ENCODE measurements at regions not wholly inside any gene's neighbourhood (a gene's known extent, or its start where the extent isn't known, plus 50 kb on each side); places are given as distances from the start of the nearest gene placed in this dataset.

DNA sequence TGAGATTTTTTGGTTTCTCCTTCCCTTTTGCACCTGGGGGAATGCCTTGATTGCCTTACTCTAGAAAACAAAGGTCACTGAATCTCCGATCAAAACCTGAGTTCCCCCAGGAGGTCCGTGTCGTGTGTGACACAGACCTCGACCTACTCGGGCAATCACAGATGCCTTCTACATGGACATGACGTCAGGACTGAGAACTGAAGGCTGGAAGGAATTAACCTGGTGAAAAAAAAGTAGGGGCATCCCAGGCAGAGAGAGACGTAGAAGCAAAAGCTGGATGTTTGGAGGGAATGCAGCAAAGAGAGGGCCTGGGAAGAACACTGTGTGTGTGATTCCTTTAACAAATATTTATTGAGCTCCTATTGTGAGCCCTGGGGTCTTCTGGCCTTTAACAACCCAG is 178.0 kb downstream of the PRDM2 start:
- DNase-seq = no peak

DNA sequence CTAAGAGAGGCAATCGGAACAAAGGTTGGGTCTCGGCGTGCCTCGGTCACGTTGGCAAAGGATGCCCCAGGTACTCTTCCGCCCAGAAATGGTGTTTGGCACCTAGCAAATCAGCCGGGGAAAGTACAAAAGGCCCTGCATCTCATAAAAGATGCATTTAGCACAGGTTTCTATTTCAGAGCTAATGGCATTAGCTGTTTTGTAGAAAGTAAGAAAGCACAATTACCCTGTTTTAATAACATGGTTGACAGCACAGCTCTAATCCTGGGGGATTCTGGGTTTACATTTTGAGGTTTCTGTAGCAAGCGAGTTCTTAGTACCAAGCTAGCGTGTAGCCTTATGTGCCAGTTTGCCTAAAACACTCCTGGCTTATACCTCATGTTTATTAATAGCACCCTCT is 178.5 kb downstream of the PRDM2 start:
- no peak for DNase-seq

GRCh38 chr1:13881385-13882088 is 181.5 kb downstream of the PRDM2 start:
- no peak for DNase-seq

GRCh38 chr1:13888351-13888986 is 188.5 kb downstream of the PRDM2 start:
- no peak for DNase-seq

- no peak for DNase-seq
Observed at GRCh38 chr1:13889495-13889894, 189.5 kb downstream of the PRDM2 start.

- DNase-seq = no peak
Observed at GRCh38 chr1:13890766-13891165, 190.8 kb downstream of the PRDM2 start.

- DNase-seq = no peak
Observed at GRCh38 chr1:13892198-13892597, 192.2 kb downstream of the PRDM2 start.

DNA sequence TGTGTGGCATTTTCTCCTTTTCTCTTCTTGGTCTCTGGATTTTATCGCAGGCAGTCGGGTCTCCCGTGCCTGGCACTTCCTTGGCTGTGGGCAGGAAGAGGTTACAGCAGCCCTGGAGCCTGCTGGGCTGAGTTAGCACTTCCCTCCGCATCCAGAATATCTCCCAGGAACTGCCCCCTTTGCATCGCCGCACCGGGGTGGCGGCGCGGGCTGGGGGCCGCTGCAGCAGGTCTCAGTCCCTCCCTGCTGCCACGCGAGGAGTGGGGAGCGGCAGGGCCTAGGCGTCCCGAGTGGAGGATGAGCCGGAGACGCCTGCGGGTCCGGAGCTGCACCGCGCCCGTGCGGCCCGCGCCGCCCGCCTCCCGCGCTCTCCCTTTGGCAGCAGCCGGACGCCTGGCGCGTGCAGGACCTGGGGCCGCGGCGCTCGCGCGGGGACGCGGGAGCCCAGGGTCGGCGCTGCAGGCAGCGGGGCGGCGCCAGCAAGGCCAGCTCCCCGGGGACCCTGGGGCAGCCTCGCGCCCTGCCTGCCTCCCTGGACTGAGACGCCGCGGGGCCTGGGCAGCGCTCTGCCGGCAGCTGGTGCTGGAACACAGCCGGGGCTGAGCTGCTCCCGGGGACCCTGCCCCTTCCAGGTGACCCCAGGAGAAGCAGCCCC is 192.8 kb downstream of the PRDM2 start:
- no peak for DNase-seq

DNA sequence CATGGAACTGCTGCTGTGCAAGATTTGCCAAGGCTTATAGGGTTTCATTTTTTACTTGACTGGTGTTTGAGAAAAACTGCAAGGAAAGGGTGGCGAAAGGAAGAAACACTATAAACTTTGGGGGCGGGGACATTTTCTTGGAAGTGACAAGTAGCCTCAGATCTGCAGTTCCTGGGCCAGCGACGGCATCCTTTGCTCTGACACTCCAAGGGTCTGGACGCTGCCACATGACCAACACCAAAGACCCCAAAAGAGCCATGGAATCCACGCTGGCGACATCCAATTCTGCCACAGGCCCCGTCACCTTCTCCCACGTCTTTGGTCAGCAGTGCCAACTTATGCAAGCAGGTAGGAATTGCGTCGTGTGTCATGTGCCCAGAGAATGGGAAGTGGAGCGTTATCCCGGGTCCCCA is 193.4 kb downstream of the PRDM2 start:
- DNase-seq = no peak

DNA sequence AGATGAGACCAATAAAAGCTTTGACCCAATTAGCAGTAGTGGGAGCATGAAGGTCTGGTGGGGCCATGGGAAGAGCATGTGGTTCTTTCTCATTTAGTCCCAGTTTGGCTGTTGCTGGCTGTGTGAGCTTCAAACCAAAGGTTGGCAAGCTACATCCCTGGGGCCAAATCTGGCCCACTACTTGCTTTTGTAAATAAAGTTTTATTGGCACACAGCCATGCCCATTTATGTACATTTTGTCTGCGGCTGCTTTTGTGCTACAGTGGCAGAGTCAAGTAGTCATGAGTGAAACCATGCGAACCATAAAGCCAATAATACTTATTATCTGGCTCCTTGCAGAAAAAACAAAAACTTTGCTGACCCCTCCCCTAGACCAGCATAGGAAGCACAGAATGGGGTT is 196.9 kb downstream of the PRDM2 start:
- DNase-seq = no peak

DNA sequence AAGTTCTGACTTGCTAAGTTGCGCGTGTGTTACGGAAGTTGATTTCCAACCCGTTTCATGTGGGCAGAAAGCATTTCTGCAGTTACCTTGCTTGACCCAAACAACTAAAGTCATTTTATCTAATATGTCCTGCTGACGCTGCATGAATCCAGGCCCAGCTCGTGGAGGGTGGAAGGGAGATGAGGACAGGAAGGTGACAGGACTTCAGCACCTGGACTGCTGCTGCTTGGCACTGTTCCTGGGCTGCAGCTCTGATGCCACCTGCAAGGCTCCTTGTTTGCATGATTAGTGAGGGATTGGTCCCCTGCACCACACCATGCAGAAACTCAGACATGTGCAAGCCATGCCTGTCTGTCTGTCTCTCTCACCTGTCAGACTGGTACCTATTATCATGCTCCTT is 198.4 kb downstream of the PRDM2 start:
- no peak for DNase-seq

- DNase-seq = no peak
Observed at GRCh38 chr1:13899856-13900255, 199.9 kb downstream of the PRDM2 start.

- DNase-seq = no peak
Observed at GRCh38 chr1:13900583-13900982, 200.6 kb downstream of the PRDM2 start.

GRCh38 chr1:13901039-13901438 is 201.1 kb downstream of the PRDM2 start:
- DNase-seq = no peak

DNA sequence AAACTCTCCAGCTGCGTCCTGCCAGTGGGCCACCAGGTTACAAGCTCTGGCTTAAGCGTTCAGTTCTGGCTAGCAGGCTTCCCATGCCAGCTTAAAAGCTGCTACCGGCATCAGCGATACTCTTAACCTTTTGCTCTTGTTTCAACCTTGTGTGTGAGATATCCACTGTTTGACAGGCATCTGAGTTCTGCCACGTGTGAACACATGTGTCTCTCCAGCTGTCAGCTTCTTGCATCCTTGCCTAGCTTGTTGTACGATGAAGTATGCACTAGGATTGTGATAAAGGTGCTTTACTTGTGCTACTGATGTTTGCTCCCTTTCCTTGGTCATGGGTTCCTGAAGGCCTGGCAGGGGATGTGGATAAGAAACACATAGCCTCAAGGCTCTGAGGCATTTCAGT is 201.6 kb downstream of the PRDM2 start:
- no peak for DNase-seq

DNA sequence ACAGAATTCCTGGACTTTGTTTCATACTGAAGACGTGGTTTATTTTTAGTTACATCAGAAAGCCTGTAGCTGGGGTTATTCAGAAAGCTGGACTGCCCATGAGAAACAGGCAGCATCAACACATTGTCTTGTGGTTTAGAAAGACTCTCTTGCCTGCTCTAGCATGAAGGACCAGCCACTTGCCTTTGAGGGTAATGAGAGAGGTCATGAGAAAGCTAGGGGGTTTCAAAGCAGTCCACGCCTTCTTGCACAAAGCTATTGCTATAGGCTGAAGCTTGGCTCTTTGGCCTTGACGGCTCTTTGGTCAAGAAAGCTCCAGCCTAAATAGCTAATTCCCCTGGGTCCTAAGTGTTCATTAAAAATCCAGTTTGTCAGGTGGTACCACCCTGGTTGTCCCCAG is 208.1 kb downstream of the PRDM2 start:
- no peak for DNase-seq

- no peak for DNase-seq
Observed at GRCh38 chr1:13911697-13912619, 212.0 kb downstream of the PRDM2 start.

DNA sequence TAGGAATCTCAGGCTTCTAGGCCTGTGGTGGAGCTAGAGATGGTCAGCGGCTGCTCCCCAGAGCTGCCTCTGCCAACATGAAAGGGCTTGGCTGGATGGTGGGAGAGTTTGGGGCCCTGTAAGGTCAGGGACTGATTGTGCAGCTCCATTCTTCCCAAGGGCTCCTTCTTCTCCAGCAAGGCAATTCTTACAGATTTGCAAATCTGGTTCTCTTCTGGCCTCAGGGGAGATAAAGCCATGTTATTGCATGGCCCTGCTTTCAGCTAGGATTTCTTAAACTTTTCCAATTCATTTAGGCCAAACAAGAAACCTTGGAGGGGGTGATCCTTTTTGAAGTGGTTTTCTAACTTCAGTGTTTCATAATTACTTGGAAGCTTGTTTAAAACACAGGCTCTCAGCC is 213.4 kb downstream of the PRDM2 start:
- no peak for DNase-seq

DNA sequence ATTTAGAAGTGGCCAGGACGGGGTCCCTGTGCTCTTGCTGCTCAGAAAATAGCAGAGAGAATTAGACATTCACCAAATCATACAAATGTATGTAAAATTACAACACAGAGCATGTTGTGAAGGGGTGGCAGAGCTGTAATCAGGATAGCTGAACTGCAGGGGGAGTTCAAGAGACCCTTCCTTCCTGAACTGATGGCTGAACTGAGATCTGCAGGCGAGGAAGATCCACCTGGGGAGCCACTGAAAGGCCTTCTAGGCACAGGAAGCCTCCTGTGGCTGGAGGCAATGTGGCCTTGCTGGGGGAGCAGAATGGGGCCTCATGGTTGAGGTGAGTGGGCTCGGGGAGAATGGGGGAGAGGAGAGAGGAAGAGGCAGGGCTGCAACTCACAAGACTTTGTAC is 216.5 kb downstream of the PRDM2 start:
- no peak for DNase-seq

- DNase-seq = no peak
Observed at GRCh38 chr1:13917607-13918006, 217.6 kb downstream of the PRDM2 start.

GRCh38 chr1:13918862-13919261 is 218.9 kb downstream of the PRDM2 start:
- DNase-seq = no peak

GRCh38 chr1:13921190-13921589 is 221.2 kb downstream of the PRDM2 start:
- no peak for DNase-seq

DNA sequence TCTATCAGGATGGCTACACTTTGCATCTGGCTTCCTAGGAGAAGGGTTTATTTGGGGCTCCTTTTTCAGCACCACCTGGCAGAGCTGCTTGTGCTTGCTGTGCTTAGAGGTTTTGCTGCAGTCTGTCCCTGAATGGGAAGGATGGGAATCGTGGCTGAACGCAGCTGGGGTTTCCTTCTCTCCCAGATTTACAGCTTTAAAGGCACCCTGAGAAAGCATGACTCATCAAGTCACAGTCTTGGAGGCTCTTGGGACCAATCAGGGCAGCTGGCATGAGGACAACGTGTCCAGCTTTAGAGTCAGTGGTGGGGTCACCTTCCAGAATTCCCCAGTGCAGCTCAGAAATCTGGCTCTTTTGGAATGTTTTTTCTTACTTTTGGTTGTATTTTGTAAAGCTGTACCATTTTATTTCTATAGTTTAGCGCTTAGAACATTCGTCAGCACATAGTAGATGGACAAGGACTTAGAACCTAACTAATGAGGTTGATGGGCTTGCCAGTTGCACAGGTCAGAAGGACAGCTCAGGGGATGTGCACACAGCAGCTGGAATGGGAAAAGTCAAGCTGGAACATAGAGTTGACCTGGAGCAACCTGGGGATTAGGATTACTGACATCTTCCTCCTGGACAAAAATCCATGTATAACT is 222.6 kb downstream of the PRDM2 start:
- DNase-seq = no peak
